SW480 (cell line): ENCODE measurements at regions not wholly inside any gene's neighbourhood (a gene's known extent, or its start where the extent isn't known, plus 50 kb on each side); places are given as distances from the start of the nearest gene placed in this dataset.

ENCODE experiments used
- DNase-seq: peaks from one replicate; pipeline ENCODE4 v3.0.0-alpha.2; 2016; ENCODE audit warnings: low spot score

DNA sequence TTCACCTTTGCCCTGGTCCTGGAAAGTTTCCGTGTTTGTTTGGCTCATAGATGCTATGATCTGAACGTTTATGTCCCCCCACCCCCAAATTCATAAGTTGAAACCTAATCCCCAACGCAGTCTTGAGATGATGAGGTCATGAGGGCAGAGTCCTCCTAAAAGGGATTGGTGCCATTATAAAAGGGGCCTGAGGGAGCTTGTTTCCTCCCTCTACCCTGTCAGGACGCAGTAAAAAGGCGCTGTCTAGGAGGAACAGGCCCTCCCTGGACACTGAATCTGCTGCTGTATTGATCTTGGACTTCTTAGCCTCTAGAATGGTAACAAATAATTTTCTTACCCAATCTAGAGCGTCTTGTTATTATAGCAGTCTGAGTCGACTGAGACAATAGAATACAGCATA, 2190.6 kb upstream of the TENM3 start:
- DNase-seq, result no peak

DNA sequence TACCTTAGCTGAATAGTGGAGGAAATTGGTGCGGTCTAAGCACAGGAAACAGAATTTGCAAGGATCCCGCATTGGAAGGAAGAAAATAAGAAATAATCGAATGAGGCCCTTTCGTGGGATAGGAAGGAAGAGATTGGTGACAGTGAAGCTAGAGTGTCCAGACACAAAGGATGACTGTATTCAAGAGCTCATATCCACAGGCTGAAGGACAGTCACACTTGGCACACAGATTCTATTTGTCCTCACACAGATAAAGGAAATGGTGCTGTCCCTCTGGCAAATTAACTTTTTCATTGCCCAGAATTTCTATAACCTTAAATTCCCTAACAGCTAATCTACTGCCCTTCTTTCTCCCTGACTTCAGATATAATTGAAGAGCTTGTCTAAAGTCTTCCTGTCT, 2188.9 kb upstream of the TENM3 start:
- DNase-seq, result no peak

DNA sequence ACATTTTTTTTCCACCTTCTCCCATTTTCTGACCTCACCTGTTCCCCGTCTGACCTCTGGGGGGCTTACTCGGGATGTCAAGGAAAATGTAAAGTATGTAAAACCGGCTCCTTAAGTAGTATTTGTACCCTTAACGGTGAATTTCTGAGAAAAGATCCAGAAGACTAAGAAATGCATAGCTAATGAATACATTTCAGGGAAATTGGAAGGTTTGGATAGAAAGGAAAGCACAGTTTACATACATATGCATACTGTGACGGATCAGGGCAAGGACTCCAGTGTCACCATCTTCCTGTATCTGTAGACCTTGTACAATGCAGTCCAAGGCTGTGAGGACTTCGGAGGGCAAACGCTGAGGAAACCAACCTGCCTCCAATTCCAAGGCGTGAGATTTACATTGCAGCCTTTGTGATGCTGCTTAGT, 2185.9 kb upstream of the TENM3 start:
- peak; percentile 12 for DNase-seq

DNA sequence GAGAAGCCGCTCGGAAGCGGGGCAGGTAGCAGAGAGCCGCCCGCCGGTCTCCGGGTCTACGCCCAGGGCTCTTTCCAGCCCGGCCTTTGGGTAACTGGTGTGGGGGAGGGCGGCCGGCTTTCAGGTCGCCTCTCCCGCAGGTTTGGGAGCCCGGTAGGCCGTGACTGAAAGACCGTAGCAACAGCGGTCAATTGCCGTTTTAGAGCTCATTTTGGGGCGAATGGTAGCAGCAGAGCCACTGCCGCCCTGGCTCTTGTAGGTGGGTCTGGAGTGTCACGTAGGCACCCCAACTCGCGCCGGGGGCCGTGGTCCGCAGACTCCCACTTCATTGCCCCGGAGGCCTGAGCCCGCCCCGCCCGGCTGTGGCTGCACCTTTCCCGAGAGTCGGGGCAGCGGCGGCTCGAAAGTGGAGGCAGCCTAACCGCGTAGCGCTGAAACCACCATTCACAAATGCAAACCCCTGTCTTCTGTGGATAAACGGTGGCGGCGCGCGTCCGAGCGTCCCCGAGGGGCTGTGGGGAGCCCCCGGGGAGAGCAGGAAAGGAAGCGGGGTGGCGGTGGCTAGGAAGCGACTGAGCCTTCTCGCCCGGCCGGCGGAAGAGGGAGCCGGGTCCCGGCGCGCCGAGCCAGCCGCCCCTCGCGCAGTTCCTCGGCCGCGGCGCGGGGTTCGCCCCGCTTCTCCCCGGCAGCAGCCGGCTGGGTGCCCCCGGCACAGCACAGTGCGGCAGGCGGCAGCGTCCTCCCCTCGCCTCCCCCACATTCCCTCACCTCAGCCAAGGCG, 2185.1 kb upstream of the TENM3 start:
- peak; percentile 19 for DNase-seq

- peak; percentile 47 for DNase-seq
Observed at GRCh38 chr4:180058691-180059215, 2184.4 kb upstream of the TENM3 start.

- peak; percentile 8 for DNase-seq
Observed at GRCh38 chr4:180059216-180059881, 2183.9 kb upstream of the TENM3 start.

DNA sequence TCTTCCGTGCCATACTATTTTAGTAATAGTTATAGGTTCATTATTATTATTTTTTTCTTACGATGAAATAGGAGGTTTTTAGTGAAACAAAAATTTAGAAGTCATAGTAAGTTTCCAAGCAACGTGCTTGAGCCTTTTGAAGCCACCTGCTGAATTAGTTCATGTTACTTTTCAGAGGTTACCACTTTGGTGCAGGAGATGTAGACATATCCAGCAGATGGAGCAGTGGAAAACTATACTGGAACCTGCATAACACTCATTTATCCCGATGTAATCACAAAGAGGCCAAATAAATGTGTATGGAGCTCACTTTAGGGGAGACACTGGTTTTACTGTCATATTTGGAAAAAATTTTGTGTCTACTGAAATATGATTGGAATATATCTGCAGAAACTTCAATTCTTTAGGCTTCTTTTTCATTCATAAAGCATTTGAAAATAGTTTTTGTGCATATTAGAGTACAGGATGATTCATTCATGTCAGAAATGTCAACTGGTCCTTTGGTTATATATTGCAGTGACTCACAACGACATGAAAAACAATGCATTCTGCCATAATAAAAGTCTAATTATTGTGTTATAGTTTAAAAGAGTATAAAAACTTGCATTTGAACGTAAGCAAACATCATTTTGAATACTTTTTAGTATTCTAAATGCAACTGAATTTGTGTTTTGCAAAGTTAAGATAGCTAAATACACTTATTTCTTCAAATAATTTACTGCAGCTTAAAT, 2182.9 kb upstream of the TENM3 start:
- peak; percentile 34 for DNase-seq

DNA sequence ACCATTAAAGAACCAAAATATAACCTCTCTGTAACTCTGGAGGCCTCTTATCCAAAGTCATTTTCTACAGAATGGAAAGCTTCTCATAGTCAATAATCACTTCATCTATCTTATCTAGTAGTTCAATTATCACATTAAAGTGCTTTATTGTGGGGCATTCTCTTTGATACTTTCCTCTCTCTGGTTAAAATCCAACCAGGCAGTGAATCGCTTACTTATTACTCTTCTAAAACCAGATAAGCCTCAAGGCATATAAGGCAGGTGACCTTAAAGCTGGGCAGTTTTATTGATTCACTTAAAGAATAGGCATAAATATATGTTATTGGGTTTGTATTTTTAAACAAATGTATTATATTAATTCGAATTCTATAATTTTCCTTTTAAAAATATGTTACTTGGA, 2162.1 kb upstream of the TENM3 start:
- DNase-seq, result no peak

GRCh38 chr4:180084561-180084960, 2158.6 kb upstream of the TENM3 start:
- no peak for DNase-seq

DNA sequence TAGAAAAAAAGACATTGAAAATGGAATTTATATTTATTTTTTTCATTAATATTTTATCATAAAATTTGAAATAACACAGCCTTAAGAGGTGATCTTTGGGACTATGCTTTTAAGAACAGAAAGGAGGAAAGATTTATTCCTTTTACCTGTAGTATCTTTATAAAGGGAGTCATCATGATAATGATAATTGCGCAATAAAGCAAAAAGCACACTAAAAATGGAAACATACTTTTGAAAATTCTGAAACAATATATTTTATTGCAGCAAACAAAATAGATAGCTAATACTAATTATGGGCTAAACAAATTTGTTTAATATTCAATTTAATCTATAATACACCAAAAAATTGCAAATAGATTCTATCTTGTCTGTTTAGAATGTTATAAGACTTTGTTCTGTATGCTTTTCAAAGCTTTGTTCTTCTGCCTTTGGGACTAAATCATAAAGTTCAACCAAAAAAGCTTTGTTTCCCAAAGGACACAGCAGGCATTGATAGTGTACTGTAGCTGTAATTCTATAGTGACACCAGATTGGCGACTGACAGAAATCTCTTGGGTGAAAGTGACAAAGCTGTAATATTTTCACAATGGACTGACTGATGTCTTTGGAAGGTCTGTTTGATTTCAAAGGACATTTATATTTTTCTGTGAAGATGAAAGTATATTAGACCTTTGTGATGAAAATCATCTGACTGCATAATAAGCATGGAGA, 2156.6 kb upstream of the TENM3 start:
- DNase-seq, result no peak

- no peak for DNase-seq
Observed at GRCh38 chr4:180098586-180098985, 2144.6 kb upstream of the TENM3 start.

- DNase-seq, result no peak
Observed at GRCh38 chr4:180099957-180100356, 2143.2 kb upstream of the TENM3 start.

- no peak for DNase-seq
Observed at GRCh38 chr4:180100433-180101344, 2142.5 kb upstream of the TENM3 start.

GRCh38 chr4:180101348-180102083, 2141.7 kb upstream of the TENM3 start:
- DNase-seq, result no peak

DNA sequence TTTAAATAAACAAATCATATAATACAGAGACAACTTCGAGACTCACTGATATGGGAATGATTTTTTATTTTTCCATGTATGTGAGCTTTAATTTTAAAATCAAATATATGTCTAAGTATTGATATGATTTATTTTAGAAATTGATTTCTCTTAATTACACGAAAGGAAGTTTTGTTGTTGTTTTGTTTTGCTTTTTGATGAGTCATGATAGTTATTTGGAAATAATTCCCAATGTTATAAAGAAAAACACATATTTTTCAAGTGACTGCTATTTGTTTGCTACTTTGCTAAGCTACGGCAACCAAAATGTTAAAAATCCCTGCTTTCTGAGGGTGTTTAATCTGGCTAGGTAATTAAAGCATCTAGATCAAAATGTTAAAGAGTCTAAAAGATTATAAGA, 2139.4 kb upstream of the TENM3 start:
- DNase-seq, result no peak

- DNase-seq, result no peak
Observed at GRCh38 chr4:180105362-180105761, 2137.8 kb upstream of the TENM3 start.

DNA sequence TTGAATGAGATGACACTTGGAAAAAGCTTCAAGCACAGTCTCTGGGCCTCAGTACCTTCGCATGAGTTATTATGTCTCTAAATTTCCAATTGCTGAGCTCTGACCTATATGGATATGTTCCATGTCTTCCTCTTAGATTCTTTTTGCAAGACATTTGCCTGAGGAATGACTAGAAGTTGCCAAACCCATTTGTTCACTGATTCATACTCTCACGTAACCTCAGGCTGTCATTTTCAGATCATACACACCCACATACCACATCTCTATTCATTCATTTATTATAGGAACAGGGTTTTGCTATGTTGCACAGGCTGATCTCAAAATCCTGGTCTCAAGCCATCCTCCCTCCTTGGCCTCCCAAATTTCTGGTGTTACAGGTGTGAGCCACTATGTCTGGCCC, 2137.1 kb upstream of the TENM3 start:
- DNase-seq, result no peak

- DNase-seq, result no peak
Observed at GRCh38 chr4:180106997-180107396, 2136.2 kb upstream of the TENM3 start.

DNA sequence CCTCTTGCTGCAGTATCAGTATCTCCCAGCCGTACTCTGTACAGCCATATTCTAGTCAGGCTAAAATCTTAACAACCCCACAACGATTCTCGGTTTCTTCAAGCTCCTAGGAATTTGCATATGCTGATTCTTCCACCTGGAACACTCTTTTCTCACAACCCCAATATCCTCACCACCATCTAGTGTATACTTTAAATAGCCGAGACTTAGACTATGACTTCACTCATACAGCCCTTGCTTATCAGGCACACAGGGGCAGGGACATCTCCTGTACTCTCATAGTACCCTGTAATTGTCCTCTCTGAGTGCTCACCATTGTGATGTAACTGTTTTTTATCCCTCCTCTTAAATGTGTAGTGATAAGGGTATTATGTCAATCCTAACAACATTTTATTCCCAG, 2126.4 kb upstream of the TENM3 start:
- DNase-seq, result no peak

DNA sequence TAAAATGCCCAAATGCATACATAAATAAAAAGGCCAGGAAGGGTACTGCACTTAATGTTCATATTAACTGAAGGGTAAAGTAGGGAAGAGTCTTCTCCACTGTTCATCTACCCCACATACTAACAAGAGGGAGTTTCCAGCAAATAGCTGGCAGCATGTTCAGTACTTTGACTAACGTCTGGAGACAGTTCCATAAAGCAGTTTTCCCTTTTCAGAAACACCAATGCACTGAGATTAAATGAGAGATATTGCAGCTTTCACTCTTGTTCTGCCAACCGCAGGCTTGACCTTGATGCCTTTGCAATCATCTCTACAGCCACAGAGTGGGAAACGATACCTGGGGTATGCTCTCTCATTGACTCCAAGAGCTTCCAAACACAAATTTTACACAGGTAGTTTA, 2123.1 kb upstream of the TENM3 start:
- no peak for DNase-seq
